DND-41 (cell line): ENCODE measurements at regions not wholly inside any gene's neighbourhood (a gene's known extent, or its start where the extent isn't known, plus 50 kb on each side); places are given as distances from the start of the nearest gene placed in this dataset.

Experiments used
- ATAC-seq: fragments of 200-7000 bp; cut with Tn5 transposase; 3 replicates; pipeline ENCODE4 v1.9.1; 2021; ENCODE audit warnings: low read depth; ENCODE audit not compliant: insufficient read depth
- DNase-seq: peaks from one replicate; pipeline ENCODE4 v3.0.0-alpha.2; 2020
- H2AFZ ChIP-seq: 2 replicates; pipeline ENCODE4 v1.6.0; 2012; ENCODE audit warnings: low read depth, low read length
- H3K27ac ChIP-seq: 2 replicates; pipeline ENCODE4 v1.5.1; 2012; ENCODE audit warnings: low read length, inconsistent platforms
- H3K27me3 ChIP-seq: fragments of 200-600 bp; sonication (generic); 2 replicates; pipeline ENCODE4 v1.6.0; 2012; ENCODE audit warnings: low read length, mild to moderate bottlenecking, inconsistent platforms; ENCODE audit not compliant: insufficient read depth, poor library complexity
- H3K36me3 ChIP-seq: 2 replicates; pipeline ENCODE4 v1.5.1; 2012; ENCODE audit warnings: low read length, inconsistent platforms; ENCODE audit not compliant: insufficient read depth
- H3K4me1 ChIP-seq: 2 replicates; pipeline ENCODE4 v1.5.1; 2012; ENCODE audit warnings: mild to moderate bottlenecking, low read length; ENCODE audit not compliant: insufficient read depth
- H3K4me2 ChIP-seq: 2 replicates; pipeline ENCODE4 v1.6.0; 2012; ENCODE audit warnings: mild to moderate bottlenecking, moderate library complexity, low read length, inconsistent platforms; ENCODE audit not compliant: insufficient read depth
- H3K4me3 ChIP-seq, 2 experiments: fragments of 200-600 bp in 1 of 2; shearing (Covaris generic) in 1 of 2; 2 replicates each; pipeline ENCODE4 v1.5.1; 2012 to 2016; ENCODE audit warnings: inconsistent platforms in 2 of 2, low read length in 2 of 2, mild to moderate bottlenecking in 2 of 2, low read depth in 1 of 2, moderate library complexity in 1 of 2
- H3K79me2 ChIP-seq: 2 replicates; pipeline ENCODE4 v1.6.0; 2012; ENCODE audit warnings: low read length, inconsistent platforms; ENCODE audit not compliant: insufficient read depth
- H3K9ac ChIP-seq: 2 replicates; pipeline ENCODE4 v1.6.0; 2012; ENCODE audit warnings: low read depth, mild to moderate bottlenecking, inconsistent platforms, low read length, moderate library complexity
- H3K9me3 ChIP-seq: 2 replicates; pipeline ENCODE4 v1.5.1; 2012; ENCODE audit warnings: low read length, moderate library complexity, mild to moderate bottlenecking, inconsistent platforms; ENCODE audit not compliant: insufficient read depth, severe bottlenecking
- H4K20me1 ChIP-seq: 2 replicates; pipeline ENCODE4 v1.6.0; 2012; ENCODE audit warnings: low read length; ENCODE audit not compliant: insufficient read depth
- EZH2 ChIP-seq: IDR thresholded peaks from 3 replicates; pipeline ENCODE4 v1.6.1; 2012; ENCODE audit warnings: borderline replicate concordance, low read depth, mild to moderate bottlenecking, moderate library complexity, low read length, inconsistent platforms; ENCODE audit not compliant: severe bottlenecking
- TF ChIP-seq, protein P1 (sequence below): IDR thresholded peaks from 2 replicates; pipeline ENCODE4 v1.5.1; 2012; ENCODE audit warnings: borderline replicate concordance, low read length, moderate library complexity, mild to moderate bottlenecking; ENCODE audit not compliant: poor library complexity, severe bottlenecking; ENCODE audit errors: extremely low read depth

DNA sequence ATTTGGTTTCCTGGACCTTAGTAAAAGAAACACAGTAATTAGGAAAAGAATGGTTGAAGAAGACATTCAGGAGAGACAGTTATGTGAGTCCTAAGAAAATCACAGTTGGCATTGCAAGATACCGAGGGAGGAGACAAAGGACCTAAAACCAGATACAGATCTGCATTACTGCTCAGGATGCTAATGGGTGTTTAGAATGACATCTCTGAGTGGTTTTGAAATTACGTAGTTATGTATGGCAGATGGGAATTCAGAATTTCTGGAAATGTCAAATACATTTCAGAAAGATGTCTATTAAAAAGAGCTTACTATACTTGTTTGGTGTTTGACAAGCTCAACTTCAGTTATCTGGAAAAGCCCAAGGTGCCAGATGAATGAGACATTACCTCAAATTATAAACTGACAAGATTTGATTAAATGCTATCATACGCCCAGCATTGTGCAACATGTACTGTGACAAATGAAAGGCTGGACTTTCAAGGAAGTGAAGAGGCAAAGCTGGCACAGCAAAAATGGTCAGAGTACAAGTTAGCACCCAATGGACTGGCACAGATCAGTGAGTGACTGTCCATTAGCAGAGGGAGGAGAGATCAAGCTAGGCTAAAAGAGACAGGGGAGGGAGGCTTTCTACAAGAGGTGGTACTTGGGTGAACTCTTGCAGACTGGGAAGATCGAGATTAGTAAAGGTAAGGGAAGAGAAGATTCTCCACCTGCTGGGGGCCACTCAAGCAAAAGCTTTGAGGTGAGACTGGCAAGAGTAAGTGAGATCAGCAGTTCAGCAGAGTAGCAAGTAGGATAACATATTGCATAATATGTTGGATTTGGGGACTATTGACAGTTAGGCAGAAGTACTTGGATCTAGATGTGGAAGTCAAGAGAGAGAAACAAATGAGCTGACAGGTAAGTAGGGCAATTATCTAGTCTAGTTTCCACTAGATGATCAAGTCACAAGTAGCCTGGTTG, 168.9 kb downstream of the CYRIA start:
- no peak for ATAC-seq
- H3K9ac ChIP-seq: no peak overlapping the region

DNA sequence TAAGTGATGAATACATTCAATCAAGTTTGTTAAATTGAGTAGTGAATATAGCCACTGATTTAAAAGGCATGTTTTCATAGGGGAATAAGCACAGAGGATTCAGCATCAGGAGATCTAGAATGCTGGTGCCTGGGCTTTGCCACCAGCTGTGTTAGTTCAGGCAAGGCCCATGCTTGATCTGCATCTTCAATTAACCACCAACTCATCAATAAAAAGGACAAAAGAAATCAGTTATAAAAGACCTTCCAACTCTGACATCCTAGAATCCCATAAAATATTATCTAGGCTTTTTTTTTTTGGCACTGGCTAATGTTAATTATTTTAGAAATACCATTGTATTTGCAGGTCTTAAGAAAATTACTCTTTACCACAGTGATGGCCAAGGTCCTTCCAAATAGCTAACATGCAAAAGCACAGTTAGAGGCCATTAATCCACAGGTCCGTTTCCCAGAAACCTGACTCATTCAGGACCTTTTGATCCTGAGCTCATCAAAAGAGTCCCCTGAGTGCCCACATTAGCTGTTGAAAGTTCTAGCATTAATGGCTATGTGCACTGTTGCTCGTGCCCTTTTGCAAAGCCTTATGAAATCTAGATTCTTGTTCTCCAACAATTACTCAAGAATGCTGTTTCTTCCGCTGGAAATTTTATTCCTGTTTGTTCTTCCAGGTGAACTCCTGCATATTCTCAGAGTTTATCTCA, 170.0 kb downstream of the CYRIA start:
- no peak for DNase-seq
- Histone ChIP-seq H4K20me1 (no peaks in the 10 kb centered on the region), H3K27me3 (no peaks in the 10 kb centered on the region), H3K9me3 (no peaks in the 10 kb centered on the region), H3K79me2 (no peaks in the 10 kb centered on the region), H3K4me2 (no peak overlapping the region), H2AFZ (no peak overlapping the region), H3K9ac (no peak overlapping the region), H3K4me3 (no peak overlapping the region), H3K27ac (no peak overlapping the region), H3K4me1 (no peaks in the 10 kb centered on the region), H3K36me3 (no peaks in the 10 kb centered on the region)
- ATAC-seq: no peak
- TF ChIP-seq, protein P1, sequence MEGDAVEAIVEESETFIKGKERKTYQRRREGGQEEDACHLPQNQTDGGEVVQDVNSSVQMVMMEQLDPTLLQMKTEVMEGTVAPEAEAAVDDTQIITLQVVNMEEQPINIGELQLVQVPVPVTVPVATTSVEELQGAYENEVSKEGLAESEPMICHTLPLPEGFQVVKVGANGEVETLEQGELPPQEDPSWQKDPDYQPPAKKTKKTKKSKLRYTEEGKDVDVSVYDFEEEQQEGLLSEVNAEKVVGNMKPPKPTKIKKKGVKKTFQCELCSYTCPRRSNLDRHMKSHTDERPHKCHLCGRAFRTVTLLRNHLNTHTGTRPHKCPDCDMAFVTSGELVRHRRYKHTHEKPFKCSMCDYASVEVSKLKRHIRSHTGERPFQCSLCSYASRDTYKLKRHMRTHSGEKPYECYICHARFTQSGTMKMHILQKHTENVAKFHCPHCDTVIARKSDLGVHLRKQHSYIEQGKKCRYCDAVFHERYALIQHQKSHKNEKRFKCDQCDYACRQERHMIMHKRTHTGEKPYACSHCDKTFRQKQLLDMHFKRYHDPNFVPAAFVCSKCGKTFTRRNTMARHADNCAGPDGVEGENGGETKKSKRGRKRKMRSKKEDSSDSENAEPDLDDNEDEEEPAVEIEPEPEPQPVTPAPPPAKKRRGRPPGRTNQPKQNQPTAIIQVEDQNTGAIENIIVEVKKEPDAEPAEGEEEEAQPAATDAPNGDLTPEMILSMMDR: no peak
- TF ChIP-seq EZH2: no peak

More for the DNA sequence above, 168.9 kb downstream of the CYRIA start:
- H3K4me2 ChIP-seq: no peak overlapping the region
- no peak for DNase-seq
- no peaks in the 10 kb centered on the region for H3K9me3 ChIP-seq
- H4K20me1 ChIP-seq: no peaks in the 10 kb centered on the region
- H3K36me3 ChIP-seq: no peaks in the 10 kb centered on the region
- H3K4me3 ChIP-seq: no peak overlapping the region
- H3K27ac ChIP-seq: no peak overlapping the region
- no peak overlapping the region for H2AFZ ChIP-seq
- no peaks in the 10 kb centered on the region for H3K79me2 ChIP-seq
- no peaks in the 10 kb centered on the region for H3K27me3 ChIP-seq
- H3K4me1 ChIP-seq: no peaks in the 10 kb centered on the region
- no peak for TF ChIP-seq EZH2
- TF ChIP-seq, protein P1: no peak

DNA sequence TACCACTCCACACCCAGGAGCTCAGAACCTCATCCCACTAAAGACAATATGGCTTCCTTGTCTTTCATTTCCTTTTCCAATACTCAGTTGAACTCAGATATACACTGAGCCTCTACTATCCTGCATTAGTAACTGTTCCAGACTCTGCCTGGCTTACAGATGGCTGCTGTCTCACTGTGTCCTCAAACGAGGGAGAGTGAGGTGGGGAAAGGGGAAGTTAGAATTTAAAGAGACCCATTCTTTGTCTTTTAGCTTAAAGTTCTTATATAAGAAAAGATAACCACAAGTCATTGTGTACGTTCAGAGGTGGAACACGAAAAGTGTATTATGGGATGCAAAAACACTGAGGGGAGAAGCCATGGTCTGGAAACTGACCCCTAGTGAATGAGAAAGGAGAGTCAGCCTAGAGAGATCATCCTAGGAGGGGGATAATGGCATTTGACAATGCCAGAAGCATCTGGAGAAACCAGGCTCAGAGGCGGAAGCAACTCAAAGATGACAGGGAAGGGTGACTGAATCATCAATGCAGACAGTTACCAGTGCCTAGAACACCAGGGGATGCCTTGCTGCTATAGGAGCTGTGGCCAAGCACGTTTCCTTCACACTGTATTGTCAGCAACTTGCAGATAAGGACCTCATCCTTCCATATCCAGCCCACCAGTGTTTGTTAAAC, 170.7 kb downstream of the CYRIA start:
- no peaks in the 10 kb centered on the region for H3K4me1 ChIP-seq
- no peak overlapping the region for H2AFZ ChIP-seq
- TF ChIP-seq, protein P1: no peak
- no peak for TF ChIP-seq EZH2
- H3K27ac ChIP-seq: no peak overlapping the region
- no peaks in the 10 kb centered on the region for H3K36me3 ChIP-seq
- H3K4me2 ChIP-seq: no peak overlapping the region
- H3K9ac ChIP-seq: no peak overlapping the region
- no peaks in the 10 kb centered on the region for H3K9me3 ChIP-seq
- no peaks in the 10 kb centered on the region for H3K27me3 ChIP-seq
- ATAC-seq (no peak), DNase-seq (no peak)
- H4K20me1 ChIP-seq: no peaks in the 10 kb centered on the region
- no peak overlapping the region for H3K4me3 ChIP-seq
- no peaks in the 10 kb centered on the region for H3K79me2 ChIP-seq
